GDM1 (cell line): ENCODE measurements at regions not wholly inside any gene's neighbourhood (a gene's known extent, or its start where the extent isn't known, plus 50 kb on each side); places are given as distances from the start of the nearest gene placed in this dataset.
A peak's percentile ranks its signal among the peaks of the same experiment; 100 is the strongest.

Source experiments
- DNase-seq: peaks from one replicate; lab custom pipeline; 2025; lab: John Stamatoyannopoulos, UW

- no peak for DNase-seq
Observed at GRCh38 chr4:175376287-175376977, 435.6 kb downstream of the GPM6A start.

GRCh38 chr4:175377203-175377602 is 434.9 kb downstream of the GPM6A start:
- no peak for DNase-seq

GRCh38 chr4:175378372-175378771 is 433.7 kb downstream of the GPM6A start:
- DNase-seq = no peak

- DNase-seq = no peak
Observed at GRCh38 chr4:175380841-175381240, 431.2 kb downstream of the GPM6A start.

- no peak for DNase-seq
Observed at GRCh38 chr4:175385797-175386196, 426.3 kb downstream of the GPM6A start.

- no peak for DNase-seq
Observed at GRCh38 chr4:175386776-175387507, 425.1 kb downstream of the GPM6A start.

- peak; percentile 4 for DNase-seq
Observed at GRCh38 chr4:175394208-175394607, 417.9 kb downstream of the GPM6A start.

GRCh38 chr4:175405961-175406360 is 406.1 kb downstream of the GPM6A start:
- DNase-seq = peak; percentile 13

GRCh38 chr4:175407926-175408325 is 404.1 kb downstream of the GPM6A start:
- no peak for DNase-seq

- DNase-seq = no peak
Observed at GRCh38 chr4:175411251-175411650, 400.8 kb downstream of the GPM6A start.

- DNase-seq = no peak
Observed at GRCh38 chr4:175412161-175412560, 399.9 kb downstream of the GPM6A start.

- no peak for DNase-seq
Observed at GRCh38 chr4:175412746-175413145, 399.3 kb downstream of the GPM6A start.

- no peak for DNase-seq
Observed at GRCh38 chr4:175413561-175413960, 398.5 kb downstream of the GPM6A start.

GRCh38 chr4:175414602-175415001 is 397.5 kb downstream of the GPM6A start:
- no peak for DNase-seq

- no peak for DNase-seq
Observed at GRCh38 chr4:175418516-175418915, 393.5 kb downstream of the GPM6A start.

GRCh38 chr4:175419236-175419718 is 392.8 kb downstream of the GPM6A start:
- DNase-seq = no peak

- DNase-seq = no peak
Observed at GRCh38 chr4:175421506-175421905, 390.6 kb downstream of the GPM6A start.

- no peak for DNase-seq
Observed at GRCh38 chr4:175422331-175422730, 389.7 kb downstream of the GPM6A start.

GRCh38 chr4:175424111-175424510 is 388.0 kb downstream of the GPM6A start:
- DNase-seq = no peak

- DNase-seq = no peak
Observed at GRCh38 chr4:175427751-175428150, 384.3 kb downstream of the GPM6A start.

GRCh38 chr4:175431694-175432093 is 380.4 kb downstream of the GPM6A start:
- no peak for DNase-seq

GRCh38 chr4:175435381-175435783 is 376.7 kb downstream of the GPM6A start:
- peak; percentile 26 for DNase-seq

GRCh38 chr4:175436196-175436595 is 375.9 kb downstream of the GPM6A start:
- DNase-seq = no peak
